Left hindlimb (tissue), 1 donor: ENCODE measurements at regions not wholly inside any gene's neighbourhood (a gene's known extent, or its start where the extent isn't known, plus 50 kb on each side); places are given as distances from the start of the nearest gene placed in this dataset.
"Not testable (repeated sequence)": the region's sequence is repeated elsewhere in the genome, so short reads cannot be mapped to it uniquely, and the experiment has no call there.

ENCODE experiments used
- DNase-seq: peaks from one replicate; pipeline ENCODE4 v3.0.0-alpha.2; 2018

- DNase-seq: not testable (repeated sequence)
These were observed 88.8 kb upstream of the MYLIP start for GRCh38 chr6:16039892-16040627.

- no peak for DNase-seq
These were observed 89.9 kb upstream of the MYLIP start for GRCh38 chr6:16038938-16039337.

- DNase-seq: no peak
These were observed 93.3 kb upstream of the MYLIP start for GRCh38 chr6:16035488-16036080.

- DNase-seq: no peak
These were observed 95.7 kb upstream of the MYLIP start for GRCh38 chr6:16033214-16033613.

DNA sequence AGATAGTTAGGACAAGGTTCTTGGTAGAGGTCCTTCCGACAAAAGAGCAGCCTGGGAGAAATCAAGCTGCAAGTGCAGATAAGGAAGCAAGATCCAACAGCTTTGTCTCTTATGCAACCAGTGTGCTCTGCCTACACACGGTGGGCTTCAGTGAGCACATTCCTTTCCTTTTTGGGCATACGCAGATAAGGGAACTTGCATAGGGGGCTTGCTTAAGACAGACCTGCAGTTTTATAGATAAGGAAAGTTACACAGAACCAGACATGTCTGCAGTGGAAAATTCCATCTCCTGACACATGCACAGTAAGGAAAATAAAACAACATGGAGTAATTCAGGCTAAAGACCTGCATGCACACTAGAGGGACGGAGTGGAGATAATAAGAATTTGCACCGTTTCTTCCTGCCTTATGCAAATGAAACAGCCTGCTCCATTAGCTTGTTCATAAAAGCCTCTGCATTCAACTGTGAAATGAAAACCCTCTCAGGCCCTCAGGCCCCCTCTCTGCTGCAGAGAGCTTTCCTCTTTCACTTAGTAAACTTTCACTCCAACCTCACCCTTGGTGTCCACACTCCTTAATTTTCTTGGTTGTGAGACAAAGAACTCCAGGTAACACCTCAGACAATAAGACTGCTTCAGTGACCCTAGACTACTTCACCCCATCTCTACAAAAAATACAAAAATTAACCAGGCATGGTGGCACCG lies 97.5 kb upstream of the MYLIP start:
- DNase-seq: no peak

- DNase-seq: no peak
These were observed 99.9 kb upstream of the MYLIP start for GRCh38 chr6:16028966-16029365.

DNA sequence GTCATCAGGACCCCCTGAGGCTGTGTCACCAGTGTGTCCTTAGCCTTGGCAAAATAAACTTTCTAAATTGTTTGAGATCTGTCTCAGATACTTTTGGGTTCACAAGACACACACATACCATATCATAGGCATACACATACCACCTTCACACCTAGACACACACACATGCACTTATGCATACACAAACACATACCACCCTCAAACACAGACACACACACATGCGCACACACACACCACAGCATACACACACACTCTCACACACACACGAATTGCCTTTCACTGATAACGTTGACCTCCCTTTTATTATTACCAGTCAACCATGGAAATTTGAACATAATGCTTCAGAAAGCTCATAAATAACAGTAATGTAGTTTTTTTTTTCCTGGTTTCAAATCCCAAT lies 108.6 kb upstream of the MYLIP start:
- no peak for DNase-seq

GRCh38 chr6:16019462-16019861 lies 109.4 kb upstream of the MYLIP start:
- DNase-seq: no peak

GRCh38 chr6:16018626-16019025 lies 110.3 kb upstream of the MYLIP start:
- no peak for DNase-seq

- DNase-seq: not testable (repeated sequence)
These were observed 114.6 kb upstream of the MYLIP start for GRCh38 chr6:16014325-16014724.

DNA sequence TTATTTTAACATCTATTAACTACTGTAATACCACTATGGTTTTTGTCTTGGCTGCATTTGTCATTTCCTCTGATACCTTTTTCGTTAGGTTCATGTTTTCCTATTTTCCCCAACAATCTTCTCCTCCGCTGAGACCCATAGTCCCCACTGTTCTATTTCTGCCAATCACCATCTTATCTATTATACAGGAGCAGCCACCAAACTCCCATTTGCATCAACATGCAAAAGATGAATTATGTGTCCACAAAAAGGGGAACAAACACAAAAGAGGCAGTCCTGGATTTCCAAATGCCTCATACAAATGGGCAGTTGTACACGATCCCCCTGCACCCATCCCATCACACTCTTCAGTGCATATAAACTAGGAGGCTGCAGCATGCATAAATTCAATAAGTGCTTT lies 121.7 kb upstream of the MYLIP start:
- no peak for DNase-seq

- no peak for DNase-seq
These were observed 122.2 kb upstream of the MYLIP start for GRCh38 chr6:16006681-16007080.

GRCh38 chr6:16004934-16005679 lies 123.8 kb upstream of the MYLIP start:
- no peak for DNase-seq

GRCh38 chr6:16003197-16003491 lies 125.7 kb upstream of the MYLIP start:
- DNase-seq: no peak

DNA sequence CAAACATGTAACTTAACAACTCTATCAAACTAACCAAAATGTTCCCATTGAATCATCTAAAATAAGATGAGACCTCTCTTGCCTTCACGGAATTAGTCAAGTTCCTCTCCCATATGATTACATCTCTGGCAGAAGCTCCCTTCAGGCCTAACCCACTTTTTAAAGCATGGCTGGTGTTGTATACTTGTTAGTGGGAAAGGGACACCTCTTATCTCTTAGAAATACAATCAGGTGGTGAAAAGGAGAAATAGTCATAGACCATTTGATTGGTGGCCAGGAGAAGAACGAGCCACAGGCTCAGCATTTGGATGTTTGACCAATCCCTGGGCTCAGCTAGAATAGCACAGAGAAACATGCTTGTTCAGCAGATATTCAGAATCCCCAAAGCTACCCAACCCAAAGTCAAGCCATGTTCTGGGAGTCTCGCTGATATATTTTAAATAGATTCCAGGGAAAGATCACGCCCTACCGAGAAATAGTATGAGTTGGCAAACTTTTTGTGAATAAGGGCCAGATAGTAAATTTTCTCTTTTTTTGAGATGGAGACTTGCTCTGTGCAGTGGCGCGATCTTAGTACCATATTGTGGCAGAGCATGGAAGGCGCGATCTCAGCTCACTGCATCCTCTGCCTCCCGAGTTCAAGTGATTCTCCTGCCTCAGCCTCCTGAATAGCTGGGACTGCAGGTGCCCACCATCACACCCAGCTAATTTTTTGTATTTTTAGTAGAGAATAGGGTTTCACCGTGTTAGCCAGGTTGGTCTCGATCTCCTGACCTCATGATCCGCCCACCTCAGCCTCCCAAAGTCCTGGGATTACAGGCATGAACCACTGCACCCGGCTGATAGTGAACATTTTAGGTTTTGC lies 126.3 kb upstream of the MYLIP start:
- DNase-seq: no peak

DNA sequence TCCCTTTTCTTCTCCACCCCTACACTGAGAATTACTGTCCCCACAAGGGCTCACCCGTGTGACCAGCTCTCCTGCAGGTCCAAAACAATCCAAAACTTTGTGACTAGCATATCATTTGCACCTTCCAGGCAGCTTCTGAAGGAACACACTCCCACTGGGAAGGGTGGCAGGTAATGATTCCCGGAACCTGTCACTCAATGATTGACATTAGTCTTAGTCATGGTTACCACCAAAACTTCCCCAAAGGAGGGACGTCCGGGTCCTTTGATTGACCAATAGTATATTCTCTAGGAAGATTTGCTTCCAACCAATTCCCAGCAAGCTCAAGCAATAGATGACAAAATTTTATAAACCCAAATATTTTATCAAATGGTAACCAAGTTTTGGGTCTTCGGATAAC lies 127.7 kb upstream of the MYLIP start:
- DNase-seq: no peak

GRCh38 chr6:15999201-15999600 lies 129.7 kb upstream of the MYLIP start:
- no peak for DNase-seq

- DNase-seq: no peak
These were observed 131.1 kb upstream of the MYLIP start for GRCh38 chr6:15997586-15998388.

- no peak for DNase-seq
These were observed 132.9 kb upstream of the MYLIP start for GRCh38 chr6:15996030-15996429.

- no peak for DNase-seq
These were observed 133.4 kb upstream of the MYLIP start for GRCh38 chr6:15995493-15995892.

DNA sequence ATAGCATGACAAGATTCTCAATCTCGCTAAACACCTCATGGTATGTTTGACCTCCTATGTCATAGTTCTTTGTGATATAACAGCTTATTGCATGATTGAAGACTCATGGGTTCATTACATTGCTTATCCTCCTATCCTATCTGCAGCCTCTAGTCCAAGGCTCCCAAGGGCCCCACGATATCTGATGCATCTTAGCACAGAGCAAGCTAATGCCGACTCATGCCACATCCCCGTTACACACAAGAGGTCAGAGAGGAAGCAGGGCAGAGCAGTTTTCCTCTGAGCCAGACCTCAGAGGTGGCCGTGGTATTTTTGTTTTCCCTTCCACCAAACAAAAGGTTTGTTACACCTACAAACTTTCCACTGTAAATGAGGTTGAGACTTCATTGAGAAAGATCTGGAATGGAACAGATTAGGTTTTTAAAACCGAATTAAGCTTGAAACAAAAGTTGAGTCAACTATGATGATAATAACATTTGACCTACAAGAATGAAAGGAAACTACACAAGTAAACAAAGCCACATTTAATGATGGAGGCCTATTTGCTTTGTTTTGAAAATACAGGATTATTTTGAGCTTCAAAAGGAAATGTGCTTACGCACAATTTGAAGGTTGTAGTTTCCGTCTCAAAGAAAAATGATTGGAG lies 133.9 kb upstream of the MYLIP start:
- no peak for DNase-seq
